ENCODE measurements at regions not wholly inside any gene's neighbourhood (a gene's known extent, or its start where the extent isn't known, plus 50 kb on each side); places are given as distances from the start of the nearest gene placed in this dataset.
"Not testable (repeated sequence)": the region's sequence is repeated elsewhere in the genome, so short reads cannot be mapped to it uniquely, and the experiment has no call there.

- DNase-seq, result no peak
Observed at GRCh38 chr2:17355608-17356329, 162.5 kb downstream of the RAD51AP2 start.

GRCh38 chr2:17353263-17353662 lies 165.0 kb downstream of the RAD51AP2 start:
- DNase-seq, result no peak

- not testable (repeated sequence) for DNase-seq
Observed at GRCh38 chr2:17342692-17343091, 175.5 kb downstream of the RAD51AP2 start.

GRCh38 chr2:17337507-17337906 lies 180.7 kb downstream of the RAD51AP2 start:
- no peak for DNase-seq

GRCh38 chr2:17336458-17336857 lies 181.8 kb downstream of the RAD51AP2 start:
- no peak for DNase-seq

- no peak for DNase-seq
Observed at GRCh38 chr2:17334300-17334699, 183.9 kb downstream of the RAD51AP2 start.

- DNase-seq, result no peak
Observed at GRCh38 chr2:17331636-17332035, 186.6 kb downstream of the RAD51AP2 start.

- DNase-seq, result no peak
Observed at GRCh38 chr2:17328161-17328560, 190.1 kb downstream of the RAD51AP2 start.

- DNase-seq, result no peak
Observed at GRCh38 chr2:17327649-17328048, 190.6 kb downstream of the RAD51AP2 start.

- DNase-seq, result no peak
Observed at GRCh38 chr2:17326717-17327116, 191.5 kb downstream of the RAD51AP2 start.

GRCh38 chr2:17323697-17324096 lies 194.5 kb downstream of the RAD51AP2 start:
- DNase-seq, result no peak

GRCh38 chr2:17322461-17322860 lies 195.8 kb downstream of the RAD51AP2 start:
- no peak for DNase-seq

GRCh38 chr2:17319090-17319489 lies 199.2 kb downstream of the RAD51AP2 start:
- DNase-seq, result no peak

GRCh38 chr2:17318013-17318412 lies 200.2 kb downstream of the RAD51AP2 start:
- DNase-seq, result no peak

GRCh38 chr2:17317439-17317976 lies 200.7 kb downstream of the RAD51AP2 start:
- DNase-seq, result no peak

GRCh38 chr2:17313261-17313660 lies 205.0 kb downstream of the RAD51AP2 start:
- DNase-seq, result no peak

GRCh38 chr2:17311771-17312511 lies 206.3 kb downstream of the RAD51AP2 start:
- no peak for DNase-seq

GRCh38 chr2:17311106-17311619 lies 207.1 kb downstream of the RAD51AP2 start:
- DNase-seq, result no peak

GRCh38 chr2:17309741-17310339 lies 208.4 kb downstream of the RAD51AP2 start:
- no peak for DNase-seq

- no peak for DNase-seq
Observed at GRCh38 chr2:17309181-17309580, 209.1 kb downstream of the RAD51AP2 start.

GRCh38 chr2:17306706-17307105 lies 211.5 kb downstream of the RAD51AP2 start:
- DNase-seq, result no peak

- no peak for DNase-seq
Observed at GRCh38 chr2:17306219-17306618, 212.0 kb downstream of the RAD51AP2 start.

- DNase-seq, result no peak
Observed at GRCh38 chr2:17303521-17303920, 214.7 kb downstream of the RAD51AP2 start.

GRCh38 chr2:17303054-17303453 lies 215.2 kb downstream of the RAD51AP2 start:
- DNase-seq, result no peak
